Fibroblast of lung (primary cell): ENCODE measurements at regions not wholly inside any gene's neighbourhood (a gene's known extent, or its start where the extent isn't known, plus 50 kb on each side); places are given as distances from the start of the nearest gene placed in this dataset.

Source experiments
- CTCF ChIP-seq, 2 donors: IDR thresholded peaks in 1 of 2; conservative IDR thresholded peaks in 1 of 2; 1 replicate in 1 of 2; 2 replicates in 1 of 2; pipeline ENCODE4 v1.5.1; 2011 to 2012; ENCODE audit warnings: low read length in 2 of 2, control low read depth in 1 of 2, inconsistent platforms in 1 of 2, low read depth in 1 of 2, mild to moderate bottlenecking in 1 of 2
- EZH2 ChIP-seq: IDR thresholded peaks from 2 replicates; pipeline ENCODE4 v1.5.1; 2012; ENCODE audit warnings: low read length, control low read depth, mild to moderate bottlenecking; ENCODE audit errors: missing control alignments

- TF ChIP-seq CTCF (conservative IDR thresholded peaks at IDR 0.05 in 1 of 2, IDR thresholded peaks at IDR 0.05 in 1 of 2; ENCODE audit: low read depth in 1 of 2, low read length in 2 of 2): no peak
- TF ChIP-seq EZH2: no peak
Observed at GRCh38 chr6:113513086-113513485, 344.1 kb upstream of the MARCKS start.
